HG03439 (cell line): ENCODE measurements at regions not wholly inside any gene's neighbourhood (a gene's known extent, or its start where the extent isn't known, plus 50 kb on each side); places are given as distances from the start of the nearest gene placed in this dataset.

Experiments used
- ATAC-seq: cut with Tn5 transposase; IDR thresholded peaks from one replicate; pipeline ENCODE4 v1.9.1; 2021; ENCODE audit warnings: mild to moderate bottlenecking, moderate library complexity; ENCODE audit not compliant: unreplicated experiment

DNA sequence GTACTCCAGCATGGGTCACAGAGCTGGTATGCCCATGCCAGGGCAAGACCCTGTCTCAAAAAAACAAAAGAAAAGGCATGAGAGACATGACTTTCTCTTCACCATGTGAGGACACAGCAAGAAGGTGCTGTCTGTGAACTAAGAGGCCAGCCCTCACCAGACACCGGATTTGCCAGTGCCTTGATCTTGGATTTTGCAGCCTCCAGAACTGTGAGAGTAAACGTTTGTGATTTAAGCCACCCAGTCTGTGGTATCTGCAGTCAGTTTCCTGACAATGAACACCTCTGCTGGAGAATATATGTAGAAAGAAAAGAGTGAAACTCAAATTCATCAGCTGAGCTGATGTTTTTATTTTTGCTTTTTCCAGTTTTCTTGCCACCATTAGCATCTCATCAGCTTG is 166.3 kb upstream of the RAB4A start:
- ATAC-seq: no peak

DNA sequence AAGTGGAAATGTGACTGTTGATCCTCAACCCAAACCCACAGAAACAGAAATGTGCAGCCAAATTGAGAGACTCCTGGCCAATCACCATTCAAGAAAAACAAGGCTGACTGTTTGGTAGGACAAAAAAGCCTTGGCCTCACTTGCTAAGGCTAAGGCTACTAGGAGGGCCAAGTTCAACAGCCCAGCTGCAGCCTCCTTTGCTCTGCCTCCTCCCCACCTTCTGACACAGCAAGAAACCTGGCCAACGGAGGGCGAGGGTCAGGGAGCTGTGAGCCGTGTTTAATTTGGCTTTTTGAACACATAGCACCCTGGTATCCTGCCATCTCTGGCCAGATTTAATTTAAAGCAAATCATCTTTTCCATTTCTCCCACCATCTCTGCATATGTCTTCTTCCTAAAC is 165.8 kb upstream of the RAB4A start:
- no peak for ATAC-seq

DNA sequence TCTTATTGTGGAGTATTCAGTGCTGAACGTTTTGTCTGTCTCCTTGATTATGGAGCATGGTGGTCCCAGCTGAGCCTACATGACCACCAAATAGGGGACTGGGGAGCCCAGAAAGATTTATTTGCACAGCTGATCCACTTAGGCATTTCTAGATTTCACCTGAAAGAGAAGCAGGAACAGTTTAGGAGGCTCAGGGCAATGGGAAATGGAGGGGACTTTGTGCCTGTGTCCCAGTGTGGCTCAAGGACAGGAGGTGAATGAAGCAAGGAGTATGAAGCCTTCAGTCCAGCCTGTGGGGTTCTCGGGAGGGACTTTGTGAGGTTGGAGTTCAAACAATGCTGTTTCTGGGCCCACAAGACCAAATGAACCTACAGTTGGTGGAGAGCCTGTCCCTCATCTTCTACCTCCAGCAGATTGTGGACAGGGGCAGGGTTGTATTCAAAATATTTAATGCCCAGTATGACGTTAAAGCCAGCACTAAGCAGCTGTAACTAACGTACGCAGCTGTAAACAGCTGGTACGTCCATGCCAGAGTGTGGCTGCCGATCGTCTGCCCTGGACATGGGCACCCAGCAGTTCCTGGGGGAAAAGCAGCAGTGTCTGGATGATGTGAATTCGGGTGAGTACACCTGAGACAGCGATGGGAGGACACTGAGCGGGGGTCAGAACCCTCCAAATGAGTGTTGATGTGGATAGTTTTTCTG is 164.9 kb upstream of the RAB4A start:
- ATAC-seq: no peak

DNA sequence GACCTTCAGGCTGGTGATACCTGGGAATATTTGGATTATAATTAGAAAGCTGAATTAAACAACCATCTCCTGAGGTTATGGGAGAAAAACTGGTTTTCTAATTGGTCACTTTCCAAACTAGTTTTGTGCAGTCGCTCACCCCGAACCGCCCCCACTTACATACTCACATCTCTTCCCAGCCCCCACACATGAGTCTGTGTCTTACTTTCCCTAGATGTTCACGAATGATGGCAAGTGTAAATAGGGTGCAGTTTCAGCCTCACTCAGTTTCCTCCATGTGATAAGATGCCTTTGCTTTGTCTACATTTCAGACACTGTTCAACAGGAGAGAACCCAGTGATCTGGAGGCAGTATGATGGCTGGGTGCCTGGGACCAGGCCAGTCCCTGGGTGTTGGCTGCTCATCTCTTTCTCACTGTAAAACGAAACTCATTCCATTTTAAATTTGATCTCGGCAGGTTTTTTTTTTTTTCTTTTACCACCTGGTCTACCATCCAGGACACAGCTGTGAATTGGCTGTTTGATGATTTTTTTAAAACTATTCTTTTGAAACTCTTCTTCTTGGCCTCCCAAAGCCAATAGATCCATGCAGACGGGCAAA is 164.3 kb upstream of the RAB4A start:
- ATAC-seq: no peak

DNA sequence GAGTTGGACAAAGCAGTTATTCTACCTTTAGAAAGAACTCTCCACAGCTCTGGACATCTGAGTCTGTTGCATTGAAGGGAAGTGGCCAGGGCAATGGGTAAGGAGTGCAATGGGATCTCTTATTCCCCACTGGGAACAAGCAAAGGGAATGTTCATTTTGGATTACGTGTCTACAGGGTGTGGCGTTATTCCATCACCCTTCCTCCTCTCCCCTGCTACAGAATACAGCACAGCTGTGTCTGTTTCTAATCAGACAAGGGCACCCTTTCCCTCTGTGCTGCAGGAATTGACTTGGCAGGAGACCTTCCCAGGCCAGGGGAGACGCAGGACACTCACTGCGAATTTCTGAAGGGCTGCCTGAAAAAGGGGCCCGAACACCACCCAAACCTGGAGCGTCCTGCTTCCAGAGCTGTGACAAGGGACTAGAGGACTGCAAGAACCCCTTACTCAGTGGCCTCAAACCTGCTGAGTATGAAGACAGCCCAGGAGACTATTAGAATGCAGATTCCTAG is 163.6 kb upstream of the RAB4A start:
- ATAC-seq: no peak

DNA sequence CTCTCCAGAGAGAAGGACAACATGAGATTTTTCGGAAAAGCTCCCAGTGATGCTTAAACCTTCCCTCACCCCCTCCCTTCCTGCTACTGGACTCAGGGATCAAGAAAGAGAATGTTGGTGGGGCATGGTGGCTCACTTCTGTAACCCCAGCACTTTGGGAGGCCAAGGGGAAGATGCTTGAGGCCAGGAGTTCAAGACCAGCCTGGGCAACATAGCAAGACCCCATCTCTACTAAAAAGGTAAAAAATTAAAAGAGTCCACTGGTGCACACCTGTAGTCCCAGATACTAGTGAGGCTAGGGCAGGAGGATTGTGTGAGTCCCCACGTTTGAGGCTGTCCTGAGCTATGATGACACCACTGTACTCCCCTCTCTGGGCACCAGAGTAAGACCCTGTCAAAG is 162.9 kb upstream of the RAB4A start:
- ATAC-seq: no peak

DNA sequence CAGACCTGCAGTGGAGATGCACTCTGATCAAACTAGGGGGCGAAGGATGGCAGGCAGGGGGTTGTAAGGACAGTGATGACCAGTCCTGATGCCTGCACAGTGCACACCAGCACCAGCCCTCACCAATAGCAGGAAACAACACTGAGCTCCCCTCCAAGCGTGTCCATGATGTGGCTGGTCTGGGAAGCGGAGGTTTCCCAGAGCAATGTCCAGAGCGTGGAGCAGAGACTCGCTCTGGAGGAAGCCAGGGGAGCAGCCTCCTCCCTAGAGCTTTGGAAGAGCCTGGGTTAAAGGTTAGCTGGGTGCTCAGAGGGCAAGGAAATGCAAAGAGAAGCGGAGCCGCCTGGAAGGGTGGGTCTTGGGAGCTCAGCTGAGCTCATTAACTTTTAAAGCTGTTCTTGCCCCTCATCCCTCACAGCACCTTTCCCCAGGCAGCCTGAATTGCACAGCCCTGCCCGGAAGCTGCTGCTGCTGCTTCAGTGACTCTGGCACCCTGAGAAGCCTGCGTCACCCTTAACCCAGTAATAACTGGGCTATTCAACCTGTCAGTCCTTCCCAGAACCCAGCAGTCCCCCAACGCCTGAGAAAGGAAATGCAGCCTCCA is 162.2 kb upstream of the RAB4A start:
- ATAC-seq: no peak

DNA sequence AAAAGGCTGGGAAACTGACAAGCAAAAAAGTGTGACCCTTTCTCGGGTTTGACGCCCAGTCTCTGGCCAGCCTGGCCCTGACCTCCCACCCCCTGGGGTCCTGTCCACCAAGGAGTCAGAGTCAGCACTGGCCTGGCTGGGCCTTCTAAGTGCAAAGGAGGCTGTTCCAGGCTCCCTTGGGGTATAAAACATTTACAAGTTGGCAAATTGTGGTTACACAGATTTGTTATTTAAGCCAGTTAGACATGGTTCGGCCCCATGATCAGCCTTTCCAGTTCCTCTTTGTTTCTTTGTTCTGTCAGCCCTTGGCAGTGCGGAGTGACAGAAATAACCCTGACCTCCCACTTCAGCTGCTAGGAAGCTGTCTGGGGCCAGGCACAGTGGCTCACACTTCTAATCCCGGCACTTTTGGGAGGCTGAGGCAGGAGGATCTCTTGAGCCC is 161.6 kb upstream of the RAB4A start:
- no peak for ATAC-seq

DNA sequence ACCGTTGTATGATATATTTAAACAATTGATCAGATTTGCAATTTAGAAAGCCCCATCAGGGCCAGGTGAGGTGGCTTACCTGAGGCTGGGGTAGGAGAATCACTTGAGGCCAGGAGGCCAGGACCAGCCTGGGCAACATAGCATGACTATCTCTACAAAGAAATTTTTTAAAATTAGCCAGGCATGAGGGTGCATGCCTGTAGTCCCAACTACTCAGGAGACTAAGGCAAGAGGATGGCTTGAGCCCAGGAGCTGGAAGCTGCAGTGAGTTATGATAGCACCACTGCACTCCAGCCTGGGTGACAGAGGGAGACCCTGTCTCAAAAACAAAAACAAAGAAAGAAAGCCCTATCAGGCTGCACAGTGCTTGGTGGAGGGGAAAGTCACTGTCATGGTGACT is 159.9 kb upstream of the RAB4A start:
- no peak for ATAC-seq

DNA sequence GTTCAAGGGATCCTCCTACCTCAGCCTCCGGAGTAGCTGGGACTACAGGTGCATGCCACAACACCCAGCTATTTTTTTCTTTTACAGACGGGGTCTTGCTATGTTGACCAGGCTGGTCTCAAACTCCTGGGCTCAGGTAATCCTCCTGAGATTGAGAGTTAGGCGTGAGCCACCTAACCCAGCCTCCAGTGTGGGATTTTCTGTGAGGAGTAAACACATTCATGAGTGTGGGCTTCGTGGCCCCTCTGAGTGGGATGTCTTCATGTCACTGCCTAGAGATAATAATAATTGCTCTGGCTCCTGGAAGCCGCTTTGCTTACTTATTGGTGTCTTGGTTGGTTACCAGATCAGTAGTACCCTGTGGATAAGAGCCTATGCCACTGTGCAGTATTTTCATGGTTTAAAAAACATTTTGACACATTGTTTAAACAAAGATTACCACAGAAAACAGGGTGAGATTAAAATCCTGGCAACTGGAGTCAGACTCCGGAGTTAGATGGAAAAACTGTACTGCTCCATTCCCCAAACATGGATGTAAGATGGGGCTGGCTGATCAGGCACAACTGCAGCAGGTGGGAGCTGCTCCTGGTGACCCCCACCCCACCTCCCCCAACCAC is 159.1 kb upstream of the RAB4A start:
- ATAC-seq: no peak

DNA sequence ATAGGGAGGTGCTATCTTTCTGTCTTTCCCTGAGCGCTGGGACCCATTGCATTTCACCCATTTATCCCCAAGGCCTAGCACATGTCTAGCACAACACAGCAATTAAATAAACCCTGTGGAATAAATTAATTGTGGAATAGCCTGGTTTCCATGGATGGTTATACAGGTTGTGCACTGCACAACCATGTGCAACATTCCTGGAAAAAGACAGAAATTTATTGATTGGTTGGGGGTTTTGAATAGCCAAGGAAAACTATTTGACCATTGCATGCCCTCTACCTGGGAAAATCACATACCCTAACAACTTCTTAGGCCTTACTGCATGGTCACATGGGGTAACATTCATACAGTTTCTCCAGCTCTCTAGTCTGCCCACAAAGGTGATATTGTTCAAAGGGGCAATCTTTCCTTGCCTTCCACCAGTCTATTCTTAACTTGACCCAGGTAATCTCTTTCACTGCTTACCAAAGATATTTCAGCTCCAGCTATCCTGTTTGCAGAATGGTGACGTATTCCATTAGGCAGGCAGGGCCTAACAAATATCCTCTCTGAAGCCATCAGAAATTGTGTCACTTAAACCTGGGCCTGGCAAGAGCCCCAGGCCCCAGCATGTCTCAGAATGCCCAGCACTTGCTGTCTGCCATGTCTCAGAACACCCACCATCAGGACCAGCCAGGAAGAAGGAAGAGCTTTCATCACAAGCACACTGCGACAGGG is 157.9 kb upstream of the RAB4A start:
- no peak for ATAC-seq

DNA sequence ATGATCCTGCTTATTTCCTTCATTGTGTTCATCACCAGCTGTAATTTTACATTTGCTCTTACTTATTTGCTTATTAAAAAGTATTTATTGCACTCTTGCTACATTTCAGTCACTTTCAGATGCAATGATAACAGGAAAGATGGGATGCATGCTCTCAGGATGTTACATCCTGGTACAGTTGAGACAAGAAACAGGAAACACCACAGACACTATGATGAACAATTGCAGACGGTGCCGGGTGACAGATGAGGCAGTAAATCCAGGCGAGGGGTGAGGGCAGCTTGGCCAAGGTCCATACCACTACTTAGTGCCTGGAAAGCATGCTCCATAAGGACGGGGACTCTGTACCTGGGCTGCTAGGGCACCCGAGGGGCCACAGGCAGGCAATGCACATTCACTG is 156.6 kb upstream of the RAB4A start:
- ATAC-seq: no peak

DNA sequence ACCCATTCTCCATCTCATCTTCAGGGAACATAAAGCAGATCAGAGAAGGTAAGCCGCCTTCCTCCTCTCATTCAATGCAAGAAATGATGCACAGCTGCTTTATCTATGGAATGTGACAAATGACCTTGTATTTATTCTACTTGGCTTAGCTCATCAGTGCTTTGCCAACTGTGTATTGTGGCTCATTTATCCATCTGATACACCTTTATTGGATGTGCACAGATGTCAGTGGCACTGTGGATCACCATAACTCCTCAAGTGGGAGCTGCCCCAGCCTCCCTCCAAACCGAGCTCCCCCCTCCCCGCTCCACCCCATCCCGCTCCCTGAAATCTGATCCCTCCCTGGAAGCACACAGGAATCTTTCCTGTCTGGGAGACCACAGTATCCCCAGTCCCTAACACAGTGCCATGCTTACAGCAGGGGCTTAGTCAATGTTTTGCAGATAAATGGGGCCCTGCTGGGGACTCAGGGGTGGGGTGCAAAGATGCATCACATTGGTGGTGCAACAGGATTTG is 156.0 kb upstream of the RAB4A start:
- ATAC-seq: no peak

DNA sequence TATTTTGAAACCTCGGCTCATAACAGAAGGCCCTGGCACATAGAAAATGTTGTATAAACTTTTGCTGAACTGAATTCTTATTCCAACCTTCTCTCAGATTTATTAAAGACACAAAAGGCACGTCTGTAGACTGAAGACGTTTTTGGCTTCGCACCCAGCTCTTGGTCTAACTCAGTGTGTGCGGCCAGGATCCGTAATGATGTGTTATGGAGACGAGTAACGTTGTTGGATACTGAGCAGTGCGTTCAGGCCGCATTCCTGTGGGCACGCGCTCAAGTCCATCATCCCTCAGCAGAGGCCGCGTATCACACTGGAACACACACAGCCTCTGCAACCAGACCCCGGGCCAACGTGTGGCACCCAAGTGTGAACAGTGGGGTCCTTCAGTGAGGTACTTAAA is 154.8 kb upstream of the RAB4A start:
- ATAC-seq: no peak

DNA sequence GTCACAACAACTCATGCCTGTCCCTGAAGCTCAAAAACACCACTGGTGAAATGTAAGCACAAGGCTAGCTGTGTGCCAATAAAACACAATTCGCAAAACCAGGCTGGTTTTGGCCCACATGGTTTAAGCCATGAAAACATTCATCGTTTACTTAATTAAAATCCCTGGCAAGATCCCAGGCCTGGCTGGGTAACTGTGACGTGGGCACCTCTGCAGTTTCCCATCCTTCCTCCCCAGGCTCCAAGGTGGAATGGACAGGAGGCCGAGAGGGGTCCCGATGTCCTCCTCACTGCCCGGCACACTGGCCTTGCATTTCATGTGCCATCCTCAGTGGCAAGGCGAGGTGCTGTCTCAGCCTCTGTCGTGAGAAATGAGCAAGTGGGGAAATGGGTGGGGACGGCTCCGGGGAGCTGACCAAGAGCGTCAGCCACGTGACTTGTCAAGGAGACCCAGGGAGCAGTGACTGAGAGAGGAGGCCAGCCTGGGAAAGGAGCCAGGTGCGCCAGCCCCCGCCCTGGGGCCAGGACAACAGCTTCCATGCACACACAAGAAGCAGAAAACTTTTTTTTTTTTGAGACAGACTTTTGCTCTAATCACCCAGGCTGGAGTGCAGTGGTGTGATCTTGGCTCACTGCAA is 153.1 kb upstream of the RAB4A start:
- ATAC-seq: no peak

DNA sequence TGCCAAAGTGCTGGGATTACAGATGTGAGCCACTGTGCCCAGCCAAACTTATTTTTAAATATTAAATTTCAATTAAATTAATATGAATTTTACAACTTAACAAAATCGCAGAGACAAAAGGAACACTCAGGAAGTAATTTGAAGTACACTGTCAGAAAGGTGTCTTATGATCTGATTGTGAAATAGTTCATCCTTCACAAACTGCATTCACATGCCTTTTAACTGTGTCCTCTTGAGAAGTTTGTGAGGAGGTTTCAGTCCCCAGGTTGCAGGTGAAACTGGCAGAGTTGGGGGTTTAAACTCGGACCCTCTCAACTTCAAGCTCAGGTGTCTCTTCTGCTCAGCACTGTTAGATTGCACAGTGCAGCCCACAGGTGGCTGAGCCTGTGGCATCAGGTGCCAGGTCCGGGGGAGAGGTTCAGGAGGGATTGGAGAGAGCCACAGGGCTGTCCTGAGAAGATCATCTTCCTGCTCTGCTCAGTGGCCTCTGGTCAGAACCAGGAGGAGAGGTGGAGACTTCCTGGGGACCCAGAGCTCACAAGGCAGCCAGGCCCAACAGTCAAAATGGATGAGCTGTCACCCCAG is 152.3 kb upstream of the RAB4A start:
- no peak for ATAC-seq

DNA sequence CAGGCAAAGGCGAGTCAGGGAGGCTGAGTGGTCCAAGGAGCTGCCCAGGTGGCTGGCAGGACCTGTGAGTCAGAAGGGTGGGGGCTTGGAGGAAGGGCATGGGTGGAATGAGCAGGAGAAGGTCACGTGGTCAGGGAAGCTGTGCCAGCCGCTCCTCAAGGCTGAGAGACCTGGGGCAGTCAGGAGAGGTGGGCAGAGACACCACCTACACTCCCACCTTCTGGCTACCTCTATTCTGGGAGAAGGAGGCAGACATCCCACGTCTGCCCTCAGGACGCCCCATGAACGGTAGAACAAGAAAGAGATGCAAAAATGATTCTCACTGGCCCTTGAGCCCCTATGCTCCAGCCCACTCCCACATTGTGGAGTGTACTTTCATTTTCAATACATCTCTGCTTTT is 151.8 kb upstream of the RAB4A start:
- no peak for ATAC-seq

DNA sequence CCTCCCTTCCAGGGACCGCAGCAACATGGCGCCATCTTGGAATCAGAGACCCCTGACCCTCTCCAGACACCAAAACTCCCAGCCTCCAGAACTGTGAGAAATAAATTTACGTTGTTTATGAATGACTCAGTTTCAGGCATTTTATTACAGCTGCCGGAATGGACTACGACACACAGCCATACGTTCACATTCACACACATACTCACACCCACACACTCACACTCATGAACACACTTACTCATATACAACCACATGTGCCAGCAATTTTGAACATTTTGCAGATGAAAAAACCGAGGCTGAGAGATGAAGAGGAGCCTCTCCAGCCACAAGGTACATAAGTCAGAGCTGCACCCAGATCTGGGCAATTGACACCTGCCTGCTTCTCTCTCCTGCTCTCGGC is 151.0 kb upstream of the RAB4A start:
- ATAC-seq: no peak

DNA sequence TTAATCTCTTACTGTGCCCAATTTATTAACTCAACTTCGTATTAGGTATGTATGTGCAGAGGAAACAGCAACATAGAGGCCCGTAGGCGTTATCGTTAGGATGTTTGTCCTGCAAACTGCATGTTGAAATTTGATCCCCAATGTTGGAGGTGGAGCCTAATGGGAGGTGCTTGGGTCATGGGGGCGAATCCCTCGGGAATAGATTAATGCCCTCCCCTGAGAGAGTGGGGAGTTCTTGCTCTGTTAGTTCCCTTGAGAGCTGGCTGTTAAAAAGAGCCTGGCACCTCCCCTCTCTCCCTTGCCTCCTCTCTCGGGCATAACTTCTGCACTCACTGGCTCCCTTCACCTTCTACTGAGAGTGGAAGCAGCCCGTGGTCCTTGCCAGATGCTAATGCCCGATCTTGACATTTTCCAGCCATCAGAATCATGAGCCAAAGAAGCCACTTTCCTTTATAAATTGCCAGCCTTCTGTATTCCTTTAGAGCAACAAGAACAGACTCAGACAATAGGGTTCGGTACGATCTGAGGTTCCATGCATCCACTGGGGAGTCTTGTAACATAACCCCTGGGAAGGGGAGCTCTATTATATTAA is 149.0 kb upstream of the RAB4A start:
- no peak for ATAC-seq

DNA sequence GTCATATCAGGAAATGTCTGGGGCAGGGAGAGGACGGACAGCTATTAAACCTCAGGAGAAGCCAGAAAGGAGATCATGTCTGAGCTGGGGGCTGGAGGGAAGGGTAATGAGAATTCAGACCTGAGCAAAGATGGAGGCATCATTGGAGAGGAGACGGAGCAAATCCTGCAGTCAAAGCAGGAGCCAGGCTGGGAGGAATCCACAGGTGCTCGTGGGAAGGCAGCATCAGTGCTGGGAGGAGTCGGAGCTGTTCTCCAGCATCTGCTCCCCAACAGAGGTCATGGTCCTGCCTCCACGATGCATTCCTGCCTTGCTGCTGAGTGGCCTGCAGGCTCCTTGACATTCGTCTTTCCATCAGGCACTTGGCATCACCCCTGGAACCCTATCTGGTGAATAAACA is 148.3 kb upstream of the RAB4A start:
- no peak for ATAC-seq
